ENCODE measurements at regions not wholly inside any gene's neighbourhood (a gene's known extent, or its start where the extent isn't known, plus 50 kb on each side); places are given as distances from the start of the nearest gene placed in this dataset.

GRCh38 chrX:42276982-42277690 lies 353.8 kb upstream of the CASK start:
- no peak overlapping the region for H3K27ac Mint-ChIP-seq
- H3K27me3 Mint-ChIP-seq (ENCODE audit: low read depth) = no peaks in the 10 kb centered on the region
- ATAC-seq (no peak), DNase-seq (ENCODE audit: low spot score) (no peak)
- no peak overlapping the region for H3K4me3 Mint-ChIP-seq
- H3K4me1 Mint-ChIP-seq = no peaks in the 10 kb centered on the region
- ChIA-PET CTCF (no interaction called here), POLR2A (no interaction called here)
- no peak for TF ChIP-seq ZNF396 (CRISPR knock-in tag; IDR thresholded peaks at IDR 0.05; ENCODE audit: borderline replicate concordance)
- TF ChIP-seq NR3C1 (CRISPR knock-in tag; conservative IDR thresholded peaks at IDR 0.05; ENCODE audit: low read depth) = no peak
- no peak for TF ChIP-seq MXD4 (CRISPR knock-in tag; IDR thresholded peaks at IDR 0.05; ENCODE audit: borderline replicate concordance)
- no peak for TF ChIP-seq IRF2 (CRISPR knock-in tag; IDR thresholded peaks at IDR 0.05; ENCODE audit: borderline replicate concordance, low read depth)
- no peak for TF ChIP-seq CREM (CRISPR knock-in tag; IDR thresholded peaks at IDR 0.05)
- no peak for TF ChIP-seq CDX4 (CRISPR knock-in tag; IDR thresholded peaks at IDR 0.05; ENCODE audit: borderline replicate concordance)
- TF ChIP-seq ATF2 (CRISPR knock-in tag; IDR thresholded peaks at IDR 0.05; ENCODE audit: borderline replicate concordance, low read depth) = no peak
- TF ChIP-seq, protein P1, sequence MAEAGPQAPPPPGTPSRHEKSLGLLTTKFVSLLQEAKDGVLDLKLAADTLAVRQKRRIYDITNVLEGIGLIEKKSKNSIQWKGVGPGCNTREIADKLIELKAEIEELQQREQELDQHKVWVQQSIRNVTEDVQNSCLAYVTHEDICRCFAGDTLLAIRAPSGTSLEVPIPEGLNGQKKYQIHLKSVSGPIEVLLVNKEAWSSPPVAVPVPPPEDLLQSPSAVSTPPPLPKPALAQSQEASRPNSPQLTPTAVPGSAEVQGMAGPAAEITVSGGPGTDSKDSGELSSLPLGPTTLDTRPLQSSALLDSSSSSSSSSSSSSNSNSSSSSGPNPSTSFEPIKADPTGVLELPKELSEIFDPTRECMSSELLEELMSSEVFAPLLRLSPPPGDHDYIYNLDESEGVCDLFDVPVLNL (CRISPR knock-in tag; IDR thresholded peaks at IDR 0.05; ENCODE audit: borderline replicate concordance, low read depth) = no peak
- TF ChIP-seq E2F1 (CRISPR knock-in tag; IDR thresholded peaks at IDR 0.05) = no peak
- TF ChIP-seq ETV6 (CRISPR knock-in tag; IDR thresholded peaks at IDR 0.05) = no peak
- TF ChIP-seq ZNF532 (CRISPR knock-in tag; IDR thresholded peaks at IDR 0.05; ENCODE audit: borderline replicate concordance) = no peak
- no peaks in the 10 kb centered on the region for H3K36me3 Mint-ChIP-seq
- H3K9me3 Mint-ChIP-seq = no peaks in the 10 kb centered on the region

- no peaks in the 10 kb centered on the region for H3K4me1 Mint-ChIP-seq
- no peak for TF ChIP-seq HMGXB4 (CRISPR knock-in tag; IDR thresholded peaks at IDR 0.05)
- TF ChIP-seq SMAD4 (CRISPR knock-in tag; IDR thresholded peaks at IDR 0.05) = no peak
- no peak for TF ChIP-seq ZNF232 (CRISPR knock-in tag; IDR thresholded peaks at IDR 0.05)
- TF ChIP-seq USF2 (CRISPR knock-in tag; IDR thresholded peaks at IDR 0.05) = no peak
- TF ChIP-seq, protein P2, sequence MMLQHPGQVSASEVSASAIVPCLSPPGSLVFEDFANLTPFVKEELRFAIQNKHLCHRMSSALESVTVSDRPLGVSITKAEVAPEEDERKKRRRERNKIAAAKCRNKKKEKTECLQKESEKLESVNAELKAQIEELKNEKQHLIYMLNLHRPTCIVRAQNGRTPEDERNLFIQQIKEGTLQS (CRISPR knock-in tag; conservative IDR thresholded peaks at IDR 0.05) = no peak
- TF ChIP-seq PRRX2 (CRISPR knock-in tag; IDR thresholded peaks at IDR 0.05) = no peak
- no peak for TF ChIP-seq JUN (CRISPR knock-in tag; IDR thresholded peaks at IDR 0.05)
- TF ChIP-seq CTCF (IDR thresholded peaks at IDR 0.05) = no peak
- TF ChIP-seq ATF1 (CRISPR knock-in tag; IDR thresholded peaks at IDR 0.05) = no peak
Observed at GRCh38 chrX:42274151-42274550, 350.8 kb upstream of the CASK start.

More at GRCh38 chrX:42274151-42274550, 350.8 kb upstream of the CASK start:
- DNase-seq (ENCODE audit: low spot score) (no peak), ATAC-seq (no peak)
- CTCF ChIA-PET = no interaction called here
- Mint-ChIP-seq H3K9me3 (no peaks in the 10 kb centered on the region), H3K27me3 (ENCODE audit: low read depth) (no peaks in the 10 kb centered on the region), H3K36me3 (no peaks in the 10 kb centered on the region), H3K27ac (no peak overlapping the region), H3K4me3 (no peak overlapping the region)
- POLR2A ChIA-PET = no interaction called here
